DND-41 (cell line): ENCODE measurements at regions not wholly inside any gene's neighbourhood (a gene's known extent, or its start where the extent isn't known, plus 50 kb on each side); places are given as distances from the start of the nearest gene placed in this dataset.

ENCODE experiments used
- ATAC-seq: fragments of 200-7000 bp; cut with Tn5 transposase; 3 replicates; pipeline ENCODE4 v1.9.1; 2021; ENCODE audit warnings: low read depth; ENCODE audit not compliant: insufficient read depth
- DNase-seq: peaks from one replicate; pipeline ENCODE4 v3.0.0-alpha.2; 2020
- H2AFZ ChIP-seq: 2 replicates; pipeline ENCODE4 v1.6.0; 2012; ENCODE audit warnings: low read depth, low read length
- H3K27ac ChIP-seq: 2 replicates; pipeline ENCODE4 v1.5.1; 2012; ENCODE audit warnings: low read length, inconsistent platforms
- H3K27me3 ChIP-seq: fragments of 200-600 bp; sonication (generic); 2 replicates; pipeline ENCODE4 v1.6.0; 2012; ENCODE audit warnings: low read length, mild to moderate bottlenecking, inconsistent platforms; ENCODE audit not compliant: insufficient read depth, poor library complexity
- H3K36me3 ChIP-seq: 2 replicates; pipeline ENCODE4 v1.5.1; 2012; ENCODE audit warnings: low read length, inconsistent platforms; ENCODE audit not compliant: insufficient read depth
- H3K4me1 ChIP-seq: 2 replicates; pipeline ENCODE4 v1.5.1; 2012; ENCODE audit warnings: mild to moderate bottlenecking, low read length; ENCODE audit not compliant: insufficient read depth
- H3K4me2 ChIP-seq: 2 replicates; pipeline ENCODE4 v1.6.0; 2012; ENCODE audit warnings: mild to moderate bottlenecking, moderate library complexity, low read length, inconsistent platforms; ENCODE audit not compliant: insufficient read depth
- H3K4me3 ChIP-seq, 2 experiments: fragments of 200-600 bp in 1 of 2; shearing (Covaris generic) in 1 of 2; 2 replicates each; pipeline ENCODE4 v1.5.1; 2012 to 2016; ENCODE audit warnings: inconsistent platforms in 2 of 2, low read length in 2 of 2, mild to moderate bottlenecking in 2 of 2, low read depth in 1 of 2, moderate library complexity in 1 of 2
- H3K79me2 ChIP-seq: 2 replicates; pipeline ENCODE4 v1.6.0; 2012; ENCODE audit warnings: low read length, inconsistent platforms; ENCODE audit not compliant: insufficient read depth
- H3K9ac ChIP-seq: 2 replicates; pipeline ENCODE4 v1.6.0; 2012; ENCODE audit warnings: low read depth, mild to moderate bottlenecking, inconsistent platforms, low read length, moderate library complexity
- H3K9me3 ChIP-seq: 2 replicates; pipeline ENCODE4 v1.5.1; 2012; ENCODE audit warnings: low read length, moderate library complexity, mild to moderate bottlenecking, inconsistent platforms; ENCODE audit not compliant: insufficient read depth, severe bottlenecking
- H4K20me1 ChIP-seq: 2 replicates; pipeline ENCODE4 v1.6.0; 2012; ENCODE audit warnings: low read length; ENCODE audit not compliant: insufficient read depth
- CTCF ChIP-seq: IDR thresholded peaks from 2 replicates; pipeline ENCODE4 v1.5.1; 2012; ENCODE audit warnings: borderline replicate concordance, low read length, moderate library complexity, mild to moderate bottlenecking; ENCODE audit not compliant: poor library complexity, severe bottlenecking; ENCODE audit errors: extremely low read depth
- EZH2 ChIP-seq: IDR thresholded peaks from 3 replicates; pipeline ENCODE4 v1.6.1; 2012; ENCODE audit warnings: borderline replicate concordance, low read depth, mild to moderate bottlenecking, moderate library complexity, low read length, inconsistent platforms; ENCODE audit not compliant: severe bottlenecking

GRCh38 chr6:139790527-139790926 is 416.1 kb upstream of the CITED2 start:
- DNase-seq = no peak
- no peaks in the 10 kb centered on the region for H3K36me3 ChIP-seq
- no peak for TF ChIP-seq EZH2
- no peak for TF ChIP-seq CTCF
- H3K27ac ChIP-seq = no peak overlapping the region
- no peaks in the 10 kb centered on the region for H3K9me3 ChIP-seq
- H4K20me1 ChIP-seq = no peaks in the 10 kb centered on the region
- H3K27me3 ChIP-seq = no peaks in the 10 kb centered on the region
- H3K4me2 ChIP-seq = no peak overlapping the region
- no peaks in the 10 kb centered on the region for H3K79me2 ChIP-seq
- ATAC-seq = no peak
- H3K4me1 ChIP-seq = no peaks in the 10 kb centered on the region
- no peak overlapping the region for H3K9ac ChIP-seq
- no peak overlapping the region for H2AFZ ChIP-seq
- no peak overlapping the region for H3K4me3 ChIP-seq

- Histone ChIP-seq H4K20me1 (no peaks in the 10 kb centered on the region), H3K4me2 (no peak overlapping the region), H3K4me1 (no peaks in the 10 kb centered on the region), H2AFZ (no peak overlapping the region), H3K79me2 (no peaks in the 10 kb centered on the region), H3K27me3 (no peaks in the 10 kb centered on the region), H3K4me3 (no peak overlapping the region), H3K27ac (no peak overlapping the region), H3K9ac (no peak overlapping the region), H3K9me3 (no peaks in the 10 kb centered on the region), H3K36me3 (no peaks in the 10 kb centered on the region)
- DNase-seq (no peak), ATAC-seq (no peak)
- TF ChIP-seq EZH2 (no peak), CTCF (no peak)
Observed at GRCh38 chr6:139784222-139784769, 409.8 kb upstream of the CITED2 start.

GRCh38 chr6:139779988-139780774 is 405.7 kb upstream of the CITED2 start:
- ATAC-seq (no peak), DNase-seq (no peak)
- no peaks in the 10 kb centered on the region for H3K27me3 ChIP-seq
- H2AFZ ChIP-seq = no peak overlapping the region
- no peaks in the 10 kb centered on the region for H3K4me1 ChIP-seq
- H3K4me3 ChIP-seq = no peak overlapping the region
- no peak overlapping the region for H3K27ac ChIP-seq
- TF ChIP-seq EZH2 (no peak), CTCF (no peak)
- no peak overlapping the region for H3K4me2 ChIP-seq
- no peaks in the 10 kb centered on the region for H3K36me3 ChIP-seq
- no peak overlapping the region for H3K9ac ChIP-seq
- H3K9me3 ChIP-seq = no peaks in the 10 kb centered on the region
- no peaks in the 10 kb centered on the region for H3K79me2 ChIP-seq
- H4K20me1 ChIP-seq = no peaks in the 10 kb centered on the region
